HG03066 (cell line): ENCODE measurements at regions not wholly inside any gene's neighbourhood (a gene's known extent, or its start where the extent isn't known, plus 50 kb on each side); places are given as distances from the start of the nearest gene placed in this dataset.
"Not testable (repeated sequence)": the region's sequence is repeated elsewhere in the genome, so short reads cannot be mapped to it uniquely, and the experiment has no call there.

Source experiments
- ATAC-seq: cut with Tn5 transposase; IDR thresholded peaks from one replicate; pipeline ENCODE4 v1.9.1; 2021; ENCODE audit warnings: low read depth; ENCODE audit not compliant: unreplicated experiment

- no peak for ATAC-seq
Observed at GRCh38 chr6:6412221-6412620, 91.8 kb upstream of the F13A1 start.

DNA sequence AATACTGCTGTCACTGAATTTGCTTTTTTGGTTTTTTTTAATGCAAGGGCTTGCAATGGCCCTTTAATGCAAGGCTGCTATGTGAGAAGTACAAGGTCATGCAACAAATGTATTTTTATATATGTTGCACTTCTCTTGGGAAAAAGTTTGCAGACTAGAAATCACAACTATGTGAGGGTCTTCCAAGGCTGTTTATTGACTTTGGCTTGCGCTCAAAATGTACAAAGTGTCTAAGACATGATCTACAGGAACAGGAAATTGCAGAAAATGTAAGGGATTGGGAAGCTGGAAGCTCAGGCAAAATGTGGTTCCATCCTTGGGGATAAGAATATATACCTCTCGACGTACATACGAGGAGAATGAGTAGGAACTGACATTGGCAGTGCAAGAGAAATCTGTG lies 92.2 kb upstream of the F13A1 start:
- ATAC-seq, result no peak

DNA sequence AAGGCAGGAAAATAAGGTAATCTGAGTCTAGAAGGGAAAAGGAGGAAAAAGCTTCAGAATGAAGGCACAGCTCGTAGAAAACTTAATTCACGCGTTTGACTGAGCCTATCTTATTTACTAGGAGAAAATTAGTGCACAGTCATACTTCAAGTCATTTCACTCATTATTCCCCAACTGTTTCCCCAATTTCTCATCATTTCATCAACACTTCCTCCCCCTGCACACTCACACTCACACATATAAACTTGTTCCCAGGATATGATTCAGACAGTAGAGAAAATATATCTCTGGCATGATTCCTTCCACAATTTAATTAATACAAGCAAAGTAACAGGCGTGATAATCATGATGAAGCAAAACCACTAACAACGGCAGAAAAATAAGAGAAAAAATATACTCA lies 94.5 kb upstream of the F13A1 start:
- ATAC-seq, result no peak

DNA sequence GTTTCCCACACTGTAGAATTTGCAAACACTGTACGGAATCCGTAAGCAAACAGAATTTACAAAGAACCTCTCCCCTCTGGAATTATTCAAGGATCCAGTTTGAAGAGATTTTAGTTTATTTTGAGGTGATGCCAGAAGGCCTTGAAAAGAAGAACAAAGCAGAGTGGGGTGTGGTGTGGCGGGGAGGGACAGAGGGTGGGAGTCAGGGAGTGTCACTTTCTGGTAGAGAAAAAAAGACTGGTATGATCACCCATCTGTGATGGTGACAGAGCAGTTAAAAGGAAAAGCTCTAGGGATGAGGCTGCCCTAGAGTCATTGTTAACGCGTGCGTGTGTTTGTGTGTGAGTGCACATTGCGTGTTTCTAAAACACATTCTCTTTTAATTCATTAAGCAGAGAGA lies 97.0 kb upstream of the F13A1 start:
- no peak for ATAC-seq

DNA sequence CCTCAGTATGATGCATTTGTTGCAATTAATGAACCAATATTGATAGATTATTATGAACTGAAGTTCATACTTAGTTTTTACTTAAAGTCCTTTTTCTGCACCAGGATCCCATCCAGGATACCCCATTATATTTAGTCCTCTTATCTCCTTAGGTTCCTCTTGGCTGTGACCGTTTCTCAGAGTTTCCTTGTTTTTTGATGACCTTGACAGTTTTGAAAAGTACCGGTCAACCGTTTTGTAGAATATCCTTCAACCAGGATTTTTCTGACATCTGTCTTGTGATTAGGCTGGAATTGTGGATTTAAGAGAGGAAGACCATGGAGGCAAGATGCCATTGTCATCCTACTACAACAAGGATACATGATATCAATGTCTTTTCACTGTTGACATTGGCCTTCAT lies 98.0 kb upstream of the F13A1 start:
- no peak for ATAC-seq

DNA sequence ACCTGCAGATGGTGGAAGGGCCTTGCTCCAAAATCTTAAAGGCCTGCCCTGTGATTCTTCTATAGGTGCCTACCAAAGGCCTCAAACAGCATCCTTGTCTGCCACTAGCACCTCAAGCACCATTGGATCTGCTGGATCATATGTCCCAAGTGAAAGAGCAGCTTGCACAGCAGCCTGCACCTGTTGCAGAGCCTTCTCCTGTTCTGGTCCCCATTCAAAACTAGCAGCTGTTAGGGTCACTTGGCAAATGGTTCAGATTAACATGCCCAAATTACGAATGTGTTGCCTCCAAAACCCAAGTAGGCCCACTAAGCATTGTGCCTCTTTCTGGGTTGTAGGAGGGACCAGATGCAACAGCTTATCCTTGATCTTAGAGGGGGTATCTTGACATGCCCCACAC lies 99.6 kb upstream of the F13A1 start:
- ATAC-seq, result no peak

DNA sequence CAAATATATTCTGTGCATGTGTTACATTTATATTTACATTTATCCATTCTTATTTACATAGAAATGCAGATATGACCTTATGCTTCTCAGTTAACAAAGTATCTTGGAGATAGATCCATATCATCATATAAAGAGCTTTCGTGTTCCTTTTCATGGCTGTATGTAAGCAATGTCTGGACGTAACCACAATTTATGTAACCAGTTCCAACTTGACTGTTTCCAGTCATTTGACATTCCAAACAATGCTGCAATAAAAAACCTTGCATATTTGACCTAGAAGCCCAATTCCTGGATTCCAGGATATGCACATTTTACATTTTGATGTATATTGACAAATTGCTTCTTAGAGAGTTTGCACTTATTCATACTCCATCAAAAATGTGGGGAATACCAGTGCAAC lies 113.7 kb upstream of the F13A1 start:
- ATAC-seq, result no peak

DNA sequence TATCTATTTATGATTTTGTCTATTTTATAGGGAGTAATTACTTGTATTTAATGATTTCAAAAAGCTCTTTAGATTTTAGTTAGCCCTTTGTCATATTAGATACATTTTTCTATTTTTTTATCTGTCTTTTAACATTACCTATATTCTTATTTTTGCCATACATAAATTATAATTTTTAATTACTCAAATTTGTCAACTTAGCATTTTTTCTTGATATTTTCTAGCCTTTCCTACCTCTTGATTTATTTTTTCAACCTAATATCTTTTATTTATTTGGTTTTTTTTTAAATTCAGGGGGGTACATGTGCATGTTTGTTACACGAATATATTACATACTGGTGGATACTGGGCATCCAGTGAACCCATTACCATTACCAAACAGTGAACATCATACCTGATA lies 114.3 kb upstream of the F13A1 start:
- ATAC-seq, result no peak

- ATAC-seq, result no peak
Observed at GRCh38 chr6:6436366-6436765, 115.9 kb upstream of the F13A1 start.

DNA sequence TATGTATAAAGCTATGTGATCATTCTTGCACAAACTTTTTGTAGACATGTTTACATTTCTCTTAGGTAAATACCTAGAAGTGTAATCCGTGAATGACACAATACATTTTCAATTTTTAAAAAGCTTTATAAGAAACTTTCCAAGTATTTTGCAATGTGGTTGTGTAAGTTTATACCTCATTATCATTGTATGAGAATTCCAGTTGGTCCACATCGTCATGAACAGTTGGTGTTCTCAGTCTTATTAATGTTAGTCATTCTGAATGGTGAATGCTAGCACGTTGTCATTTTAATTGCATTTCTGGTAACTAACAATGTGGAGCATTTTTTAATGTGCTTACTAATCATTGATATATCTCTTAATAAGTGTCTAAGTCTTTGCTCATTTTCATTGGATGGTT lies 116.5 kb upstream of the F13A1 start:
- ATAC-seq, result no peak

- ATAC-seq, result no peak
Observed at GRCh38 chr6:6438286-6438685, 117.8 kb upstream of the F13A1 start.

DNA sequence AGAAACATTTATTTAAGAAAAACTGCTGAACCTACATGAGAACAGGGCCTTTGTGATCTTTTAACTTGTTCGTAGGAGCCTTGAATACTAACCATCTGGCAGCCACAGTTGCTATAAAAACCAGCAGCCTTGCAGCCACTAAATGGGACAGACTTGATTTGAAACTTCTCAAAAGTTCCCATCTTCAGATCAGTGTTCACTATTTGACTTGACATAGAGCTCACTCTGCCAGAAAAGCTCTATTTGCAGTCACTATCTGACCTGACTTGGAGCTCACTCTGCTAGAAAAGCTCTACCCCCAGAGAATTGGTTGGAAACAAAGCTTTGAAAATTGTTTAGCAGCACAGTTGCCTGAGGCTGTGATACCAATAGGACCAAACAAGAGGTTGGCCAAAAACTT lies 119.3 kb upstream of the F13A1 start:
- ATAC-seq, result no peak

DNA sequence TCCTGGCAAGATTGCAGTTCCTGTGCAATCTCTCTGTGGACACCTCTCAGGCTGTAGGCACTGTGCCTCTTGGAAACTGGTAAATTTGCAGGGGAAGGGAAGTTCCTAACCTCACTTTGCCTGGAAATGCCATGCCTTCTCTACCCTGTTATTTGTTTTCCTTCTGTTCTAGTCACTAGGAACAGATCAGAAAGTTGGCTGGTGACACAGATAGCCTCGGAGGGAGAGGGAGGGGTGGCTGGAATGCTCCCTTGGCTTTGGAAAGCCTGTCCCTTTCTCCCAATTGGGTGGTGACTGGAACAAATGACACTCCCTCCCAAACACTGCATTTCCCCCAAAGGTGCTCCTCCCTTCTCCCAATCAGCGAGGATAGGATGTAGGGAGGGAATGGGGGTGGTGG lies 131.5 kb upstream of the F13A1 start:
- no peak for ATAC-seq

DNA sequence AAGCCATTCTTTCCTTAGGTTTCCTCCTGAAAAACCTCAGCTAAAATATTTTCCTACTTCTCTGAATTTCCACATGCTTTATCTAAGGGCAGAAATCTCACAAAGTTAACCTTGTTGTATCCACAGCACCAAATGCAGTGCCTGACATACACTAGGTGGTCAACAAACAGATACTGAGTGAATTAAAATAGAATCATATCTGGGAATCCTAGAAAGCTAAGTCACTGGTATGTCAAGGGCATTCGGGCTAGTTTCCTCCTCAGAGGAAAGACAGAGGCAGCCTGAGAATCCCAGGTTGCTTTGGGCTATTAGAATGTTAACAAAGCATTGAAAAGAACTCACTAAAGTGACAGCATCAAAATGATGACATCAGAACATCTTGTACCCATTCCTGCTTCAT lies 132.7 kb upstream of the F13A1 start:
- ATAC-seq, result no peak

GRCh38 chr6:6455272-6455671 lies 133.2 kb upstream of the LY86 start:
- no peak for ATAC-seq

GRCh38 chr6:6458172-6458571 lies 130.3 kb upstream of the LY86 start:
- no peak for ATAC-seq

- ATAC-seq, result not testable (repeated sequence)
Observed at GRCh38 chr6:6459963-6460362, 128.6 kb upstream of the LY86 start.

- ATAC-seq, result no peak
Observed at GRCh38 chr6:6460416-6460815, 128.1 kb upstream of the LY86 start.

DNA sequence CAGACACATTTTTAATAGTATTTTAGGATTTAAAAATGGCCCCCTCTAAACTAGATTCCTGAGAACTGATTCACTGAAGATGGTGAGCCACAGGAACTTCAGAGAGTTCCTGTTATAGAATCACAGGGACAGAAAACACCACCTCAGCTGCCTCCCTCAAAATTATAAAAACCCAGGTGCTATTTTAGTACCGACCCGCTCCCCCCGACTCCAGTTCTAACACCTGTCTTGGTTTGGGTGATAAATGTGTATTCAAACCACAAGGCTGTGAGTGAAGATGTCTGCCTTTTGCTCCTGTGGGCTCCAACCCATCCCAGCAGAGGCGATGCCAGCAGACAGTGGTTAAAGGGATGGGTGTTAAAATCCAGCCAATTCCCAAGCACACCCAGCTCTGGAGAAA lies 127.4 kb upstream of the LY86 start:
- no peak for ATAC-seq

- no peak for ATAC-seq
Observed at GRCh38 chr6:6466967-6467761, 121.4 kb upstream of the LY86 start.

- no peak for ATAC-seq
Observed at GRCh38 chr6:6469074-6469473, 119.4 kb upstream of the LY86 start.

- ATAC-seq, result no peak
Observed at GRCh38 chr6:6470123-6470522, 118.4 kb upstream of the LY86 start.

GRCh38 chr6:6471276-6471675 lies 117.2 kb upstream of the LY86 start:
- no peak for ATAC-seq
